ENCODE measurements at regions not wholly inside any gene's neighbourhood (a gene's known extent, or its start where the extent isn't known, plus 50 kb on each side); places are given as distances from the start of the nearest gene placed in this dataset.

GRCh38 chr1:198086051-198086745, 70.6 kb upstream of the NEK7 start:
- TF ChIP-seq POLR2A (IDR thresholded peaks at IDR 0.05; ENCODE audit: extremely low read depth, insufficient read length) (no peak), MYC (IDR thresholded peaks at IDR 0.05; ENCODE audit: low read depth, low read length) (no peak), MAX (IDR thresholded peaks at IDR 0.05; ENCODE audit: low read depth, low read length) (no peak)
- TF ChIP-seq, protein P1, sequence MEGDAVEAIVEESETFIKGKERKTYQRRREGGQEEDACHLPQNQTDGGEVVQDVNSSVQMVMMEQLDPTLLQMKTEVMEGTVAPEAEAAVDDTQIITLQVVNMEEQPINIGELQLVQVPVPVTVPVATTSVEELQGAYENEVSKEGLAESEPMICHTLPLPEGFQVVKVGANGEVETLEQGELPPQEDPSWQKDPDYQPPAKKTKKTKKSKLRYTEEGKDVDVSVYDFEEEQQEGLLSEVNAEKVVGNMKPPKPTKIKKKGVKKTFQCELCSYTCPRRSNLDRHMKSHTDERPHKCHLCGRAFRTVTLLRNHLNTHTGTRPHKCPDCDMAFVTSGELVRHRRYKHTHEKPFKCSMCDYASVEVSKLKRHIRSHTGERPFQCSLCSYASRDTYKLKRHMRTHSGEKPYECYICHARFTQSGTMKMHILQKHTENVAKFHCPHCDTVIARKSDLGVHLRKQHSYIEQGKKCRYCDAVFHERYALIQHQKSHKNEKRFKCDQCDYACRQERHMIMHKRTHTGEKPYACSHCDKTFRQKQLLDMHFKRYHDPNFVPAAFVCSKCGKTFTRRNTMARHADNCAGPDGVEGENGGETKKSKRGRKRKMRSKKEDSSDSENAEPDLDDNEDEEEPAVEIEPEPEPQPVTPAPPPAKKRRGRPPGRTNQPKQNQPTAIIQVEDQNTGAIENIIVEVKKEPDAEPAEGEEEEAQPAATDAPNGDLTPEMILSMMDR (IDR thresholded peaks at IDR 0.05; ENCODE audit: low read depth, low read length): no peak
- no peak for DNase-seq (ENCODE audit: low read depth)
- H3K4me3 ChIP-seq (ENCODE audit: low read depth, low read length): no peak overlapping the region

GRCh38 chr1:198087831-198088230, 69.0 kb upstream of the NEK7 start:
- H3K4me3 ChIP-seq (ENCODE audit: low read depth, low read length): no peak overlapping the region
- DNase-seq (ENCODE audit: low read depth): no peak
- TF ChIP-seq MAX (IDR thresholded peaks at IDR 0.05; ENCODE audit: low read depth, low read length) (no peak), MYC (IDR thresholded peaks at IDR 0.05; ENCODE audit: low read depth, low read length) (no peak), POLR2A (IDR thresholded peaks at IDR 0.05; ENCODE audit: extremely low read depth, insufficient read length) (no peak)
- TF ChIP-seq, protein P1 (IDR thresholded peaks at IDR 0.05; ENCODE audit: low read depth, low read length): no peak

GRCh38 chr1:198088360-198089071, 68.3 kb upstream of the NEK7 start:
- no peak for TF ChIP-seq POLR2A (IDR thresholded peaks at IDR 0.05; ENCODE audit: extremely low read depth, insufficient read length)
- TF ChIP-seq, protein P1 (IDR thresholded peaks at IDR 0.05; ENCODE audit: low read depth, low read length): peak; percentile 42
- H3K4me3 ChIP-seq (ENCODE audit: low read depth, low read length): no peak overlapping the region
- DNase-seq (ENCODE audit: low read depth): peak; percentile 54

DNA sequence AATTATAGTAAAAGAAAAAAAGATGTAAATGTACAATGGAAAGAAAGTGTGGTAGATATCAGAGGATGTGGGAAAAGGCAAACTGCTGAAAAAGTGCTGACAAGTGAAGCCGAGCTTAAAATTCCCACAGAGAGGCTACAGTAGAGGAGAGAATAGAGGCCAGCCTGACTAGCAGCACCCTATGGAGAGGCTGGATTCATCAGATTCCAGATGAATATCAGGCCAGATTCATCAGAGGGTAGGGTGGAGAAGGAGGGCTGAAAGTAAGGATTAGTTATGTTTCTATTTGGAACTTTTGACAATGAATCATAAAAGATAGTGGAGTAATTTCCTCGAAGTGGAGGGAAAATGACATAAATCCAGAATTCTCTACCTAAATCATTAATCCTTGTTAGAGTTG, 60.4 kb upstream of the NEK7 start:
- no peak for DNase-seq (ENCODE audit: low read depth)
- no peak overlapping the region for H3K4me3 ChIP-seq (ENCODE audit: low read depth, low read length)
- TF ChIP-seq MAX (IDR thresholded peaks at IDR 0.05; ENCODE audit: low read depth, low read length): no peak
- no peak for TF ChIP-seq POLR2A (IDR thresholded peaks at IDR 0.05; ENCODE audit: extremely low read depth, insufficient read length)
- TF ChIP-seq MYC (IDR thresholded peaks at IDR 0.05; ENCODE audit: low read depth, low read length): no peak
- TF ChIP-seq, protein P1 (IDR thresholded peaks at IDR 0.05; ENCODE audit: low read depth, low read length): no peak

- no peak for DNase-seq (ENCODE audit: low read depth)
- no peak overlapping the region for H3K4me3 ChIP-seq (ENCODE audit: low read depth, low read length)
- TF ChIP-seq MYC (IDR thresholded peaks at IDR 0.05; ENCODE audit: low read depth, low read length) (no peak), MAX (IDR thresholded peaks at IDR 0.05; ENCODE audit: low read depth, low read length) (no peak), POLR2A (IDR thresholded peaks at IDR 0.05; ENCODE audit: extremely low read depth, insufficient read length) (no peak)
- TF ChIP-seq, protein P1 (IDR thresholded peaks at IDR 0.05; ENCODE audit: low read depth, low read length): no peak
Measured at GRCh38 chr1:198099755-198100154, 57.0 kb upstream of the NEK7 start.
